ENCODE measurements at regions not wholly inside any gene's neighbourhood (a gene's known extent, or its start where the extent isn't known, plus 50 kb on each side); places are given as distances from the start of the nearest gene placed in this dataset.

DNA sequence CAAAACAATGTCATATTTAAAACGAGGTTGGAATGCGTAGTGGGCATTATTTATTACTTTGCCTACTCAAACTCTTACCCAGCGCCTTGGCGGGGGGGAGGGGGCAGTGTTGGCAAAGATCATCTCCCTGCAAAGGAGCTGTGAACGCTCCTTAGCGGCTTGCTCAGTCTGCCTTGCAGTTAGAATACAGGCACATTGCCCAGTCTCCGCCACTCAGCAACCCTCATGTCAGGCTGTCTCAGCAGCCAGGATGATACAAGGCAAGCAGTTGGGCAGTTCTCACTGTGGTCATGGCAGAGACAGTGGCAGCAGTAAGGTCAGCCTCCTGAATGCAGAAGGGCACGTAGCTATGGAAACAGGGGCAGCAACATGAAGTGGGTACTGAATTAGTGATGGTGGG lies 170.4 kb upstream of the KCNK2 start:
- Mint-ChIP-seq H3K27me3 (no peaks in the 10 kb centered on the region), H3K36me3 (no peaks in the 10 kb centered on the region), H3K9me3 (peaks cover 0 to 1% of the 10 kb centered on the region in 2 donors), H3K4me1 (no peaks in the 10 kb centered on the region), H3K27ac (no peak overlapping the region), H3K4me3 (no peak overlapping the region)
- DNase-seq: no peak
- no peak for ATAC-seq (replicated peaks)

DNA sequence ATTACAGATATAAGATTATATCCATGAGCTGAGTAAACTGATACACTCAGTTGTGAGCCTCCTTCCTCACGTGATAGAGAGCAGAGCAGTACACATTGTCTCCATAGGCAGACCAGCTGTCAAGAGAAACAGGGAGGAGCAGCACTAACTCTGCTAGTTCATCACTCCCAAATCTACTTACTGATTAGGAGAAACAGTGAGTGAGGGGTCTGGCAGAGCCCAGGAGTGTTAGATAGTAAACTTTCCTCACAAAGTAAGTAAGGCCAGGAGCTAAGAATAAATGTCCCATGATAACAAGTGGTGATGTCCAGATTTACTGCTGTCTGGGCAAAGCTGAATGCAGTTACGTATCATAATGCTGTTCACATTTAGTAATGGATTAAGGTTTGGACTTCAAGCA lies 168.6 kb upstream of the KCNK2 start:
- Mint-ChIP-seq H3K27ac (no peak overlapping the region), H3K4me3 (no peak overlapping the region), H3K4me1 (no peaks in the 10 kb centered on the region), H3K9me3 (no peaks in the 10 kb centered on the region), H3K36me3 (no peaks in the 10 kb centered on the region), H3K27me3 (no peaks in the 10 kb centered on the region)
- DNase-seq (no peak), ATAC-seq (replicated peaks) (no peak)

DNA sequence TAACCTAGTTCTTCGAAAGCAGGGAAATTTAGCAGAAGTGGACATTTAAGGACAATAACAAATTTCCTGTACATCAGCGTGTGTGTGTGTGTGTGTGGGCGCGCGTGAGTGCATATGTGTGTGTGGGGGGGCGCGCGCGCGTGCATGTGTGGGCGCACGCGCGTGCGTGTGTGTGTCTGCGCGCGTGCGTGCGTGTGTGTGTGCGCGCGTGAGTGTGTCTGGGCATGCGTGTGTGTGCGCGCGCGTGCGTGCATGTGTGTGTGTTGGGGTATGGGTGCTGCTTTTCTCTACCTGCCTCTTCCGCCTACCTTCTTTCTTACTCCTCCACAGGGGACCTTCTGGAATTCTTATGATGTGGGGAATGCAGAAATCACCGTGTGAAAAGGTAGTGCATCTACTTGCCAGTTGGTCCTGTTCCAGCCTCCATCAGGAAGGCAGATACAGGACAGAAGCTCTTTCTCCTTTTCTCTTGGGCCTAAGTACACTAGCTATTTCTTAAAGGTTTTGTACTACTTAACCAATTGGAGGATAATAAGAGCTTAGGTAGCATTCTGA lies 165.4 kb upstream of the KCNK2 start:
- Mint-ChIP-seq H3K9me3 (peaks cover 0 to 1% of the 10 kb centered on the region in 2 donors), H3K4me1 (no peaks in the 10 kb centered on the region), H3K36me3 (no peaks in the 10 kb centered on the region), H3K27me3 (no peaks in the 10 kb centered on the region), H3K27ac (peak overlapping the region; percentile 48), H3K4me3 (no peak overlapping the region)
- ATAC-seq (replicated peaks): no peak
- no peak for DNase-seq

DNA sequence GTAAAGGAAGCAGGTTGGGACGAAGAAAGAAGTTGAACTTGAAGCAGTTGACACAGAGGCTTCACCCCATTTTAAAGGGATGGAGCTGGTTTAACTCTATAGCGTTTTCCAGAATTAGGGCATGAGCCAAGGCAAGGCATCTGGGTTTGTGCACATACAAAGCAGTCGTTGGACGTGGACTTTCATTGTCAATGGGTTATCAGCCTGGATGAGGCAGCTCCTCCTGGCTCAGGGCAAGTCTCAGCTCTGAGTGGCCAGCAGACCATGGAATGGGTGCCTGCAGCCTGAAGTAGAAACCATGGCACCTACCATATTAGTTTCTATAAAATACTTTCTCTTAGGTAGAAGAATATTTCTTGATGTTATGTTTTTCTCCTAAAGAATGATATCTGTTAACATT lies 163.8 kb upstream of the KCNK2 start:
- DNase-seq (no peak), ATAC-seq (replicated peaks) (no peak)
- no peaks in the 10 kb centered on the region for H3K36me3 Mint-ChIP-seq
- H3K27me3 Mint-ChIP-seq: no peaks in the 10 kb centered on the region
- peaks cover 0 to 1% of the 10 kb centered on the region in 2 donors for H3K9me3 Mint-ChIP-seq
- no peak overlapping the region for H3K27ac Mint-ChIP-seq
- H3K4me1 Mint-ChIP-seq: no peaks in the 10 kb centered on the region
- H3K4me3 Mint-ChIP-seq: no peak overlapping the region

DNA sequence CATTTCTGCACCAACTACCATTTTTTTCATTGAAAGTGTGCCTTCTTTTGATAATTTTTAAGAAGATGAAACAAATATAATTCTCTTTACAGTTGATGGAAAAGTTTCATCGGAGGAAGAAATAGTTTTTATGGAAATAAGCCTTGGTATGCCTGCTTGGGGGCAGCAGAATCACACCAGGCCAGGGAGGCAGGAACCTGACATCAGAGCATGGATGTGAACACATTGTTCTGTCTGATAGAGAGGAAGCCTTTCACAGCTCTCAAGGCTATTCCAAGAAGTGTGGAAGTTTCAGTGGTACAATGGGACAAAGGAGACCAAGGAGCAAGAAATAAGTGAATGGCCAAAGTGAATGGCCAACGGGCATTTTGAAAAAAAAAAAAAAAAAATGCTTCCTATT lies 162.2 kb upstream of the KCNK2 start:
- Mint-ChIP-seq H3K27me3 (no peaks in the 10 kb centered on the region), H3K4me3 (no peak overlapping the region), H3K36me3 (no peaks in the 10 kb centered on the region), H3K9me3 (peaks cover 0 to 1% of the 10 kb centered on the region in 2 donors), H3K27ac (no peak overlapping the region), H3K4me1 (no peaks in the 10 kb centered on the region)
- no peak for DNase-seq
- ATAC-seq (replicated peaks): no peak

DNA sequence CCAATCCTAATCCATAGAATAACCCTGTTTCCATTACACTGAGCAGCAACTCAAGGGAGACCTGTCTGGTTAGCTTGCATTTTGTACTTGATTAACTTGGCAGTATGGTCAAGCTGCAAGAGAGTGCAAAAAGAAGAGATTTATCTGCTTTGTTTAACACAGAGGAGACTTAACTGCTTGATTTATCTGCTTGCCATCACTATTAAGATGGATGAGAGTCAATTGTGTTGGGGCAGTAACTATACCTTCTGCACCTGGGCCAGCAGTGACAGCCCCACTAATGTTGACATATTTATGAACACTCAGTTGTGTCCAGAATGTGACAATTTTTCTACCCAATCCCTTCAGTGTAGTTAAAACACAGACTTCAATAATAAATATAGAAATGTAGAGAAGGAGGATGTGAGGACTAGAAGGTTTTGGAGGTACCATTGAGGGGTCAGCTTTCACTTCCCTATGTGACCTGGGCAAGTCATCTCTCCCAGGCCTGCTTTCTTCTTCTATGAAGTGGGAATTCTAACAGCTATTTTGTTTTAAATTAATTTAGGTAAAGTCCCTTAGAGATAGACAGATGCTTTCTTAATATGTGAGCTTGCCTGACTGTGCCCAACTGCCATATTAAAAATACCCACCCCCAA lies 159.1 kb upstream of the KCNK2 start:
- Mint-ChIP-seq H3K27ac (no peak overlapping the region), H3K36me3 (no peaks in the 10 kb centered on the region), H3K9me3 (peaks cover 0 to 4% of the 10 kb centered on the region in 2 donors), H3K4me3 (no peak overlapping the region), H3K4me1 (no peaks in the 10 kb centered on the region), H3K27me3 (no peaks in the 10 kb centered on the region)
- DNase-seq (no peak), ATAC-seq (replicated peaks) (no peak)

DNA sequence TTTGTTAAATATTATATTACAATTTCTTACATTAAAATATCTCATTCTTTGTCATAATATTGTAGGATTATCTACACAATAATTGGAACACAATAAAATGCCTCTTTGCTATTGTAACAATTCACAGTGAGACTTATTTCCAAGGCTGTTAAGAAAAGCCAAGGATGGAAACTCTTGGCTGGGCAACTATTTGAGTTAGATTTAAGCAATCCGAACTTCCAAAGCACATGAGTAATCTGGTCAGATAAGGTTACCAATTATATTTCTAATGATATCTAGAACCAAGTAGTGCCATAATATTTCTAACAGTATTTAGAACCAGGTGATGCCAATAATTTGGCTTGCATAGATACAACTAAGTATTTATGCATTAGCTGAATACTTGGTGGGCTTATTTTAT lies 154.7 kb upstream of the KCNK2 start:
- ATAC-seq (replicated peaks) (no peak), DNase-seq (no peak)
- Mint-ChIP-seq H3K36me3 (no peaks in the 10 kb centered on the region), H3K4me3 (no peak overlapping the region), H3K4me1 (no peaks in the 10 kb centered on the region), H3K9me3 (peaks cover 0 to 3% of the 10 kb centered on the region in 2 donors), H3K27ac (no peak overlapping the region), H3K27me3 (no peaks in the 10 kb centered on the region)

DNA sequence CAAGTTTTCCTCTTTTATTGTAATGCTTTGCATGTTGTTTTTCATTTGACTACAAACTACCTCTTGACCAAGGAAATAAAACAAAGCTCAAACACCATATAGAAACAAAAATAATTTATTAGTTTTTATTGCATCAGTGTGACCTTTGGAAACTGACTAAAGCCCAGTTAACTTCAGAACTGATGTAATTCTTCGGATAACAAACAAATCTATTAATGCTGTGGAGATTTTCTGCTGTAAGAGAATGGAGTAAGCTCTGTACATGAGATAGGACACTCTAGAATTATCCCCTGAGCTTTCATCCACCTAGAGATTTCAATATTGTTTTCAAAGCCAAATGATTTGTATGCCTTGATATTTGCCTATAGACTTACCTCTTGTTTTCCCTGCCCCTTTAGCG lies 154.0 kb upstream of the KCNK2 start:
- Mint-ChIP-seq H3K27ac (no peak overlapping the region), H3K9me3 (peaks cover 0 to 3% of the 10 kb centered on the region in 2 donors), H3K36me3 (no peaks in the 10 kb centered on the region), H3K4me3 (no peak overlapping the region), H3K27me3 (no peaks in the 10 kb centered on the region), H3K4me1 (no peaks in the 10 kb centered on the region)
- no peak for ATAC-seq (replicated peaks)
- DNase-seq: no peak

DNA sequence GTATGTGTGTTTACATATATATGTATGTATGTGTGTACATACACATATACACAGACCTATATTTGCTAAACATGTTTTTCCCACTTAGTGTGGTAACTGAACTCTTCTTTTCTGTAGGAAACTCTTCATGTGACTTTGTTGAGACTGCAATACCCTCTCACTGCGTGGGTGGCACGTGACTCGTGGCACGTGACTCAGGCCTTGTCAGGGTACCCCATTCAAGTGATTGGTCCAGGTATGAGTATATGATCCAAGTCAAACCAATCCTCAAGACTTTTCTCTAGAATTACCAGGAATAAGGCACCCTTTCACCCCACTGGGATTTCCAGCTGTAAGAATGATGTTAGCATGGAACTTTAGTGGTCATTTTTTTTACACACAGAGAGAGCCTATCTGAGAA lies 149.2 kb upstream of the KCNK2 start:
- Mint-ChIP-seq H3K4me3 (no peak overlapping the region), H3K36me3 (no peaks in the 10 kb centered on the region), H3K9me3 (no peaks in the 10 kb centered on the region), H3K4me1 (no peaks in the 10 kb centered on the region), H3K27ac (no peak overlapping the region), H3K27me3 (no peaks in the 10 kb centered on the region)
- DNase-seq: no peak
- no peak for ATAC-seq (replicated peaks)

DNA sequence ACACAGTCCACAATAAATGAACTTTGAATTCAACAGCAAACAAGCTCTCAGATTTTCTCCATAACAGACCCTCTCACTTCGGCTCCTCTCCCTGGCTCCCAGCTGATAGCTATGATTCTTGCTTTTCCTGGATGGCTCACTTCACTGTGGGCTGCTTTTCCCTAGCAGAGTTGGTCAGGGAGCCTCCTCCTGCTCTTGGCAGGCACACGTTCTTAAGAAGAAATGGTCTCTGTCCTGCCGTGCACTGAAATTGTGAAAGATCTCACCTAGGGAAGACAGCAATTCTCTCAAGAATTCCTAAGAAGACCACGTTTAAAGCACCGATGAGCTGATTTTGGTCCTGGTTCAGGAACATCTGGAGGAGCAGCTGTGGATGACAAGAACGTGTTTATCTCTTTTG lies 148.5 kb upstream of the KCNK2 start:
- ATAC-seq (replicated peaks): no peak
- Mint-ChIP-seq H3K27ac (no peak overlapping the region), H3K9me3 (no peaks in the 10 kb centered on the region), H3K4me1 (no peaks in the 10 kb centered on the region), H3K27me3 (no peaks in the 10 kb centered on the region), H3K36me3 (no peaks in the 10 kb centered on the region), H3K4me3 (no peak overlapping the region)
- DNase-seq: no peak

DNA sequence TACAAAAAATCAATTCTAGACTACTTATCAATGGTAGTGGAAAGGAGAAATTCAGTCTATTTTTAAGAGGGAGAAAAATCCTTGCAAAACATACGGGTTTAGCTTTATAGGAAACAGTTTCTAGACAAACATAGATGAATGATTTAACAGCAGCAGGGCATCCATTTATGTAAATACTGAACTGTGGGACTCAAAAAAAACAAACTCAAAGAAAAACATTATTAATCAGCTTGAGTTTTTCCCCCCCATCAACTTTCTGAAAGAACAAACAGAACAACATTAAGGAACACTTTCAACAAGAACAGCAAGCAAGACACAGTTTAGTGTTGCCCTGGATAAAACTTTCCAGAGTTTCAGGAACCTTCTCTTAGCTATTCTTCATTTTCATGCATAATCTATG lies 147.3 kb upstream of the KCNK2 start:
- ATAC-seq (replicated peaks): no peak

DNA sequence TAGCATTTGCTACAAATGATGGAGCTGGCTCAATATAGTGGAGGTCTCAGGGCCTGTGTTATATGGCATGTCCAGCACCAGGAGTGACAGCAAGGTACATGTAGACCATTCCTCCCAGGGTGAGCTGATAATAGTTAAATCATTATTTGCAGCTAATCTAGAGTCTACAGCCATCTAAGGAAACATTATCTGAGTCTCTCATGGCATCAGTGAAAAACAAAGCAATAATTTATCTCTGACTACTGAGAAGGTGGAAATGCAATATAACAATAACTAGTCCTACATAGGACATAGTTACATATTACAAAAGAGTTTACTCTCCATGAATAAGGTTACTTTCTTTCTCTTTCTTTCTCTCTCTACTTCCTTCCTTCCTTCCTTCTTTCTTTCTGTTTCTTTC lies 143.4 kb upstream of the KCNK2 start:
- Mint-ChIP-seq H3K27me3 (no peaks in the 10 kb centered on the region), H3K9me3 (no peaks in the 10 kb centered on the region)
- no peak for ATAC-seq (replicated peaks)

More for the DNA sequence above, 147.3 kb upstream of the KCNK2 start:
- Mint-ChIP-seq H3K27ac (no peak overlapping the region), H3K27me3 (no peaks in the 10 kb centered on the region), H3K4me3 (no peak overlapping the region), H3K36me3 (no peaks in the 10 kb centered on the region), H3K4me1 (no peaks in the 10 kb centered on the region), H3K9me3 (no peaks in the 10 kb centered on the region)
- no peak for DNase-seq

DNA sequence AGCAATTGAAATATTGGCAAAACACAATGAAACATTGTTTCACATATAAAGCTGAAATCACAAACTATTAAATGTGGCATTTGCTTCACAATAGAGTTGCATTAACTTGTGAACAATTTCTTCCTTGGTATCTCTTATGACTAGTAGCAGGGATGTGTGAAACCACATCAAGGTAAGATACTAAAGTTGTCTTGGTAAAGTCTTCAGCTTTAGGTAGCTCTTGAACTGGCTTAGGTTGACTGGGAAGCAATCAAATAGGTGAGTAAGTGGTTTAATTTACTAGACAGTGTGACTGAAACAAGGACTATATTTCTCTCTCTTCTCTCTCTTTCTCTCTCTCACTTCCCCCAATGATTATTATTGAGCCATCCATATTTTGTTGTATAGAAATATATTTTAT lies 141.5 kb upstream of the KCNK2 start:
- H3K4me1 Mint-ChIP-seq: no peaks in the 10 kb centered on the region
- DNase-seq (no peak), ATAC-seq (replicated peaks) (no peak)
- no peaks in the 10 kb centered on the region for H3K27me3 Mint-ChIP-seq
- no peak overlapping the region for H3K4me3 Mint-ChIP-seq
- H3K27ac Mint-ChIP-seq: no peak overlapping the region
- no peaks in the 10 kb centered on the region for H3K36me3 Mint-ChIP-seq
- no peaks in the 10 kb centered on the region for H3K9me3 Mint-ChIP-seq

More for the DNA sequence above, 143.4 kb upstream of the KCNK2 start:
- no peak for DNase-seq
- H3K4me3 Mint-ChIP-seq: no peak overlapping the region
- H3K27ac Mint-ChIP-seq: no peak overlapping the region
- no peaks in the 10 kb centered on the region for H3K4me1 Mint-ChIP-seq
- no peaks in the 10 kb centered on the region for H3K36me3 Mint-ChIP-seq

DNA sequence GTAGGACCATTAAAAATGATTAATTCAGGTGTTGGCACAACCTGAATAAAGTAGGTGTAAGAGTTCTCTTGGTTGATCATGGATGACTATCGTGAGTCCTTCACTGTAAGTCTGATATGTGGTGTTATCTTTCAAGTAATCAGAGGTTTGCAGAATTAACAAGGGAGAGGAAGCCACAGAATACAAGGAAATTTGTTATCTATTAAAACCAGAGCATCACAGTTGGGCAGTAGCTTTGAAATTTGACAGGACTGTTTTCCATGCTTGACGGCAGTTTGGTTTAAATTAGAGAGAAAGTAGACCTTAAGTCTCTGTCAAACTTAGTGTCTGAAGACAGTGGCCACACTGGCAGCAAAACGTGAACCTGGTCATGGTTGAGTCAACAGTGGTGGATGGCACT lies 139.5 kb upstream of the KCNK2 start:
- Mint-ChIP-seq H3K27me3 (no peaks in the 10 kb centered on the region), H3K4me1 (no peaks in the 10 kb centered on the region), H3K4me3 (no peak overlapping the region), H3K27ac (no peak overlapping the region), H3K36me3 (no peaks in the 10 kb centered on the region), H3K9me3 (no peaks in the 10 kb centered on the region)
- ATAC-seq (replicated peaks) (no peak), DNase-seq (no peak)

DNA sequence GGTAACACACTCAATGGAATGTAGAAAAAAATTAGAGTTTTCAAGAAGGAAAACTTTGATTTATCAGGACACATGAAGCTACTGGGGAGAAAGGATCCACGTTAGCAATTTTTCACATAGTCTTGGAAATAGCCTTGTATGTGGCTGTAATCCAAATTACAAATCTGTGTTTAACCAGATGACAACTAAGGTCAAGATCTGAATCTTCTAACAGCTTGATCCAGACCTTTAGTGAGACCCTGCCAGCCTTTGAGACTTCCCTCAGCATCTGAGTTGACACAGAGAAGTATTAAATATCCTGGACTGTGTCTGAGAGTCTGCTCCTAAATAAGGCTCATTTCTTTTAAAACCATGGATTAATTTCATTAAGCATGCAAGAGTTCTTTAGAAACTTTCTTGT lies 135.9 kb upstream of the KCNK2 start:
- ATAC-seq (replicated peaks): no peak
- Mint-ChIP-seq H3K4me3 (no peak overlapping the region), H3K27ac (no peak overlapping the region), H3K9me3 (no peaks in the 10 kb centered on the region), H3K27me3 (no peaks in the 10 kb centered on the region), H3K36me3 (no peaks in the 10 kb centered on the region), H3K4me1 (no peaks in the 10 kb centered on the region)
- no peak for DNase-seq

DNA sequence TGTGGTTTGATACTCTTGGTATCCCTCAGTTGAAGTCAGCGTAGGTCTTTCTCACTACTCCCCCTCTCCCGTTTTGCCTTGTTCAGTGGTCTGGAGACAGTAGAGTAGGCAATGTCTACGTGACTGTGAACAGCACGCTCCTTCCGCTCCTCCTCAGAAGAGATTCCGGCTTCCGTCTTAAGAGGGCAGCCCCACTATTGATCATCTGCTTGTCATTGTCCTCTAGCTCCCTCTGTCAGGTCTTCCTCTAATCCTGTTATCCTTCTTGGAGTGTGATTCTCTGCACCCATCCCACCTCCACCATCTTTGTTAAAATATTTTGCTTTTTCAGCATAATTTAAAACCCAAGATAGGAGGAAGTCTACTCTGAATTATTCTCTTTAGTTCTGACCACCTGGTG lies 129.9 kb upstream of the KCNK2 start:
- Mint-ChIP-seq H3K4me1 (no peaks in the 10 kb centered on the region), H3K9me3 (peaks cover 2 to 10% of the 10 kb centered on the region in 2 donors), H3K4me3 (no peak overlapping the region), H3K27ac (no peak overlapping the region), H3K27me3 (no peaks in the 10 kb centered on the region), H3K36me3 (no peaks in the 10 kb centered on the region)
- no peak for DNase-seq
- no peak for ATAC-seq (replicated peaks)

All from stimulated activated naive B cell treated with anti-CD40 and anti-IgM and Interleukin-4, amounts not matched to agents 10 μg/mL and 1 μg/mL and 100 μg/mL, for 72 hours (primary cell).